ENCODE measurements at regions not wholly inside any gene's neighbourhood (a gene's known extent, or its start where the extent isn't known, plus 50 kb on each side); places are given as distances from the start of the nearest gene placed in this dataset.
A peak's percentile ranks its signal among the peaks of the same experiment; 100 is the strongest.

DNA sequence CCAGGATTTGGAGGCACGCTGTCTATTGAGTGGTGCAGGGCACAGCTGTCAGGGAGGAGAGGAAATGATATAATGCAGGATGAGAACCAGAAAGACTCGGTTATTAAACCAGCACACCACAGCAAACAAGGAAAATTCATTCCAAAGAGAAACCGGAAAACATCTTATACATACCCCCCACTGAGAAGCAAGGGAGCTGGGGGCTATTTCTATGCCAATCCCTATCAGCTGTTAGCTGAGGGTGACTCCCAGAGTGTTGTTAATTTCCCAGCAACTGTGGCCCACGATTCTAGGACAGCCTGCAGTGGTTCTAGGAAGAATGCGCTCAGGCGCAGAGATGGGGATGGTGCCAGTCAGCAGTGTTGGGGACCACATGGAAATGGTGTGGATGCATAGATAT lies 467.3 kb downstream of the PMP22 start:
- no peak overlapping the region for H3K4me3 ChIP-seq
- H3K27ac ChIP-seq = no peak overlapping the region
- H3K9me3 ChIP-seq (ENCODE audit: low read depth) = no peaks in the 10 kb centered on the region
- no peaks in the 10 kb centered on the region for H3K36me3 ChIP-seq
- DNase-seq (ENCODE audit: low read depth in 1 of 2, low spot score in 1 of 2) = no peak
- TF ChIP-seq, protein P1, sequence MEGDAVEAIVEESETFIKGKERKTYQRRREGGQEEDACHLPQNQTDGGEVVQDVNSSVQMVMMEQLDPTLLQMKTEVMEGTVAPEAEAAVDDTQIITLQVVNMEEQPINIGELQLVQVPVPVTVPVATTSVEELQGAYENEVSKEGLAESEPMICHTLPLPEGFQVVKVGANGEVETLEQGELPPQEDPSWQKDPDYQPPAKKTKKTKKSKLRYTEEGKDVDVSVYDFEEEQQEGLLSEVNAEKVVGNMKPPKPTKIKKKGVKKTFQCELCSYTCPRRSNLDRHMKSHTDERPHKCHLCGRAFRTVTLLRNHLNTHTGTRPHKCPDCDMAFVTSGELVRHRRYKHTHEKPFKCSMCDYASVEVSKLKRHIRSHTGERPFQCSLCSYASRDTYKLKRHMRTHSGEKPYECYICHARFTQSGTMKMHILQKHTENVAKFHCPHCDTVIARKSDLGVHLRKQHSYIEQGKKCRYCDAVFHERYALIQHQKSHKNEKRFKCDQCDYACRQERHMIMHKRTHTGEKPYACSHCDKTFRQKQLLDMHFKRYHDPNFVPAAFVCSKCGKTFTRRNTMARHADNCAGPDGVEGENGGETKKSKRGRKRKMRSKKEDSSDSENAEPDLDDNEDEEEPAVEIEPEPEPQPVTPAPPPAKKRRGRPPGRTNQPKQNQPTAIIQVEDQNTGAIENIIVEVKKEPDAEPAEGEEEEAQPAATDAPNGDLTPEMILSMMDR (IDR thresholded peaks at IDR 0.05; ENCODE audit: low read depth, low read length) = no peak
- H3K4me1 ChIP-seq (ENCODE audit: low read depth) = no peaks in the 10 kb centered on the region
- no peaks in the 10 kb centered on the region for H3K27me3 ChIP-seq

DNA sequence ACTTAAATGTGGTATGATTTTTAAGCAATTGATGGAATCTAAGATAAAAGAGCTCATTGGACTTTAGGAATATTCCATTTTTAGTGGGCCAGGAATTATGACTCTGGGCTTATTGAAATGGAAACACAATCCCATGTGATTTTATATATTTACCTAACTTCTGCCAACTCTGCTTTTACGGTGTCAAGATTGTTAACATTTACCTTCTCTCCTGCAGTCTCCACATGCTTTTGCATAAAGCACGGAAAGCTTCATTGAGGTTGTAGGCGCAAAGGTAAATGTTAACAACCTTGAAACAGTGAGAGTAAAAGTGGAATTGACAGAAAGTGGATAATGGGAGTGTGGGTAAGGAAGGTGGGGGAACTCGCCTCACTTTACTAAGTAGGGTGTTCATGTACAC lies 468.1 kb downstream of the PMP22 start:
- TF ChIP-seq, protein P1 (IDR thresholded peaks at IDR 0.05; ENCODE audit: low read depth, low read length) = no peak
- Histone ChIP-seq H3K4me1 (ENCODE audit: low read depth) (no peaks in the 10 kb centered on the region), H3K36me3 (no peaks in the 10 kb centered on the region), H3K27ac (no peak overlapping the region), H3K27me3 (no peaks in the 10 kb centered on the region), H3K9me3 (ENCODE audit: low read depth) (no peaks in the 10 kb centered on the region), H3K4me3 (no peak overlapping the region)
- no peak for DNase-seq (ENCODE audit: low read depth in 1 of 2, low spot score in 1 of 2)

DNA sequence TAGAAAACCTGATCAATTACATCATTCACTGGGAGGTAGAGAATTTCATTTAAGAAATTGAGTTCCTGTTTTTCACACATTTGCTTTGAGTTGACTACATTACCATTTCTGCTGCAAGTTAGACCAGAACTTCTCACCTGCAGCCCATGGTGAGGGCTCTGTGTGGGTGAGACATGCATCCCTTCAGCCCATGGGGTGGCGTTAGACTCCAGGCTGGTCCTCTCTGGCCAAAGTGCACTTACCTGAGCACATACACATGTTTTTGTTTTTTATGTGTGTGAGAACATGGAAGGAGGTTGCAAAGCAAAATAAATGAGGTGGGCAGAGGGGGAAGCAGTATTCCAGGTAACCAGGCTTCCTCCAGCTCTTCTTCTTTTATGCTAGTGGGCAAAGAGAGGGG lies 470.2 kb downstream of the PMP22 start:
- Histone ChIP-seq H3K4me3 (no peak overlapping the region), H3K27me3 (no peaks in the 10 kb centered on the region), H3K36me3 (no peaks in the 10 kb centered on the region), H3K27ac (no peak overlapping the region), H3K4me1 (ENCODE audit: low read depth) (peaks cover 5% of the 10 kb centered on the region), H3K9me3 (ENCODE audit: low read depth) (no peaks in the 10 kb centered on the region)
- no peak for DNase-seq (ENCODE audit: low read depth in 1 of 2, low spot score in 1 of 2)
- TF ChIP-seq, protein P1 (IDR thresholded peaks at IDR 0.05; ENCODE audit: low read depth, low read length) = no peak

- Histone ChIP-seq H3K9me3 (ENCODE audit: low read depth) (no peaks in the 10 kb centered on the region), H3K4me1 (ENCODE audit: low read depth) (peaks cover 5% of the 10 kb centered on the region), H3K36me3 (no peaks in the 10 kb centered on the region), H3K27me3 (no peaks in the 10 kb centered on the region), H3K4me3 (no peak overlapping the region), H3K27ac (no peak overlapping the region)
- TF ChIP-seq, protein P1 (IDR thresholded peaks at IDR 0.05; ENCODE audit: low read depth, low read length) = no peak
- DNase-seq (ENCODE audit: low read depth in 1 of 2, low spot score in 1 of 2) = peak in 1 of 2 donors; percentile 27
Observed at GRCh38 chr17:14793237-14793636, 471.9 kb downstream of the PMP22 start.

GRCh38 chr17:14792746-14793145 lies 472.4 kb downstream of the PMP22 start:
- H3K27ac ChIP-seq = no peak overlapping the region
- TF ChIP-seq, protein P1 (IDR thresholded peaks at IDR 0.05; ENCODE audit: low read depth, low read length) = no peak

DNA sequence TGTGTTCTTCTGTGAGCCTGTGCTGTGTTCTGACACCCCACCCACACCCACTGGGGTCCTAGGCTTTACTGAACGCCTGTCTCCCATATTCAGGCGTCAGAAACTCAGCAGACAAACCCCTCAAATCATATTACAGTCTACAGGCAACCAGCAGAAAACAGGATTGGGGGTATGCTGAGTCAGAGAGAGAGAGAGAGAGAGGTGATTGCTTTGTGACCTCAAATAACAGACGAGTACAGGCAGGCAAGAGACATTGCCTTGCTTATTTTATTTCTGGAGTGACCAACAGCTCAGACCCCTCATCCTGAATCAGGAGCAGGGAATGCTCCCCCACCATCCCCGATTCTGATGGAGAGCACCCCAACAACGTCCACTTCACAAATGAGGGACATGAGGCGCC lies 473.9 kb downstream of the PMP22 start:
- DNase-seq (ENCODE audit: low read depth in 1 of 2, low spot score in 1 of 2) = no peak
- H3K4me1 ChIP-seq (ENCODE audit: low read depth) = peaks cover 5% of the 10 kb centered on the region
- TF ChIP-seq, protein P1 (IDR thresholded peaks at IDR 0.05; ENCODE audit: low read depth, low read length) = no peak

More at GRCh38 chr17:14792746-14793145, 472.4 kb downstream of the PMP22 start:
- DNase-seq (ENCODE audit: low read depth in 1 of 2, low spot score in 1 of 2) = peak in 1 of 2 donors; percentile 27
- Histone ChIP-seq H3K9me3 (ENCODE audit: low read depth) (no peaks in the 10 kb centered on the region), H3K4me1 (ENCODE audit: low read depth) (peaks cover 5% of the 10 kb centered on the region), H3K4me3 (no peak overlapping the region), H3K27me3 (no peaks in the 10 kb centered on the region), H3K36me3 (no peaks in the 10 kb centered on the region)

More for the DNA sequence above, 473.9 kb downstream of the PMP22 start:
- Histone ChIP-seq H3K4me3 (no peak overlapping the region), H3K9me3 (ENCODE audit: low read depth) (no peaks in the 10 kb centered on the region), H3K27ac (no peak overlapping the region), H3K36me3 (no peaks in the 10 kb centered on the region), H3K27me3 (no peaks in the 10 kb centered on the region)

Measured in cardiac muscle cell (in vitro differentiated cells and primary cell).